Neuron (in vitro differentiated cells): ENCODE measurements at regions not wholly inside any gene's neighbourhood (a gene's known extent, or its start where the extent isn't known, plus 50 kb on each side); places are given as distances from the start of the nearest gene placed in this dataset.

Experiments
- H2AFZ ChIP-seq: one replicate; pipeline ENCODE4 v1.6.1; 2013; ENCODE audit warnings: low read depth, mild to moderate bottlenecking, inconsistent platforms, low read length, moderate library complexity
- H3K27me3 ChIP-seq: one replicate; pipeline ENCODE4 v1.6.1; 2013; ENCODE audit warnings: low read length; ENCODE audit not compliant: insufficient read depth
- H3K36me3 ChIP-seq: one replicate; pipeline ENCODE4 v1.6.1; 2013; ENCODE audit warnings: low read length; ENCODE audit not compliant: insufficient read depth
- H3K4me1 ChIP-seq: one replicate; pipeline ENCODE4 v1.6.1; 2013; ENCODE audit warnings: low read length; ENCODE audit not compliant: insufficient read depth
- H3K4me3 ChIP-seq: 2 replicates; pipeline ENCODE4 v1.5.1; 2013; ENCODE audit warnings: mild to moderate bottlenecking, low read length, moderate library complexity
- H3K9me3 ChIP-seq: one replicate; pipeline ENCODE4 v1.6.1; 2013; ENCODE audit warnings: low read length

DNA sequence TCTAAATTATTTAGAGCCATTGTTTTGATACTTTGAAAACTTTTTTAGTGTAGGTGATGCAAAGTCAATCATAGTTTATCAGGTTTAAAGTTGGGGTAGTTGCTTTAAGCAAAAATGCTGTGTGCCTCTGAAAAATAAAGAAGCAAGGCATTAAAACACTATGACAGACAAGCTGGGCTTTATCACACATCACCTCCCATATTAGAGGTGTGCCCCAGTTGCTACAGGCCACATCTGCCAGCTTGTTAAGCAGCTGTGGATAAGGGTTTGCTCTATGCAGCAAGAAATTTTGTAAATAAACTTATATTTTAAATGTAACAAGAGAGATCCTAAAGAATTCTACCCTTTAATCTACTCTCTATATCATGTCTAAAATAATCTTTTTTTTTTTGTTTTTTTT, 255.8 kb downstream of the B3GLCT start:
- Histone ChIP-seq H2AFZ (no peak overlapping the region), H3K27me3 (peaks cover 5% of the 10 kb centered on the region), H3K4me3 (no peak overlapping the region), H3K4me1 (no peaks in the 10 kb centered on the region), H3K9me3 (no peaks in the 10 kb centered on the region), H3K36me3 (no peaks in the 10 kb centered on the region)

GRCh38 chr13:31456056-31456455, 256.3 kb downstream of the B3GLCT start:
- Histone ChIP-seq H2AFZ (no peak overlapping the region), H3K27me3 (peaks cover 5% of the 10 kb centered on the region), H3K4me3 (no peak overlapping the region), H3K36me3 (no peaks in the 10 kb centered on the region), H3K4me1 (no peaks in the 10 kb centered on the region), H3K9me3 (no peaks in the 10 kb centered on the region)

GRCh38 chr13:31460061-31460460, 260.3 kb downstream of the B3GLCT start:
- H3K4me1 ChIP-seq: no peaks in the 10 kb centered on the region
- H3K36me3 ChIP-seq: no peaks in the 10 kb centered on the region
- H3K9me3 ChIP-seq: no peaks in the 10 kb centered on the region
- H2AFZ ChIP-seq: no peak overlapping the region
- H3K27me3 ChIP-seq: no peaks in the 10 kb centered on the region
- no peak overlapping the region for H3K4me3 ChIP-seq

GRCh38 chr13:31461923-31462322, 262.1 kb downstream of the B3GLCT start:
- Histone ChIP-seq H3K27me3 (peaks cover 4% of the 10 kb centered on the region), H3K4me1 (no peaks in the 10 kb centered on the region), H3K4me3 (no peak overlapping the region), H3K36me3 (no peaks in the 10 kb centered on the region), H2AFZ (no peak overlapping the region), H3K9me3 (no peaks in the 10 kb centered on the region)

DNA sequence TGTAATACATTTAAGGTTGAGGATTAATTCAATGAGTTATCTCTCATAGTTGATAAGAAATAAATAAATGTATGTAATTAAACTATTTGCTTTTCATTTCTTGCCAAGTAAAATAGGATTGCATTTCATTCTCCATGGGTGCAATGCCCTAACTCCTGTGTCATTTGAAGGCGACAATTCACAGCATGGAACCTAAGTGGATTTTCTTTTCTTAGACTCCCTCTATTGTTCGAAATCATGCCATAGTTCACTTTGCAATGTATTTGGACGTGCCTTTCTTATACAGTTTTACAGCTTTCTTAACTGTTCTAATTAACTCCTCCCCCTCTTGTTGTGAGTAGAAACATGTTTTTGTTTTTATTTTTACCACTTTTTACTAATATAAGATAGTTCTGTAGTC, 263.0 kb downstream of the B3GLCT start:
- H3K9me3 ChIP-seq: no peaks in the 10 kb centered on the region
- H2AFZ ChIP-seq: no peak overlapping the region
- no peak overlapping the region for H3K4me3 ChIP-seq
- H3K36me3 ChIP-seq: no peaks in the 10 kb centered on the region
- no peaks in the 10 kb centered on the region for H3K4me1 ChIP-seq
- H3K27me3 ChIP-seq: peaks cover 7% of the 10 kb centered on the region

DNA sequence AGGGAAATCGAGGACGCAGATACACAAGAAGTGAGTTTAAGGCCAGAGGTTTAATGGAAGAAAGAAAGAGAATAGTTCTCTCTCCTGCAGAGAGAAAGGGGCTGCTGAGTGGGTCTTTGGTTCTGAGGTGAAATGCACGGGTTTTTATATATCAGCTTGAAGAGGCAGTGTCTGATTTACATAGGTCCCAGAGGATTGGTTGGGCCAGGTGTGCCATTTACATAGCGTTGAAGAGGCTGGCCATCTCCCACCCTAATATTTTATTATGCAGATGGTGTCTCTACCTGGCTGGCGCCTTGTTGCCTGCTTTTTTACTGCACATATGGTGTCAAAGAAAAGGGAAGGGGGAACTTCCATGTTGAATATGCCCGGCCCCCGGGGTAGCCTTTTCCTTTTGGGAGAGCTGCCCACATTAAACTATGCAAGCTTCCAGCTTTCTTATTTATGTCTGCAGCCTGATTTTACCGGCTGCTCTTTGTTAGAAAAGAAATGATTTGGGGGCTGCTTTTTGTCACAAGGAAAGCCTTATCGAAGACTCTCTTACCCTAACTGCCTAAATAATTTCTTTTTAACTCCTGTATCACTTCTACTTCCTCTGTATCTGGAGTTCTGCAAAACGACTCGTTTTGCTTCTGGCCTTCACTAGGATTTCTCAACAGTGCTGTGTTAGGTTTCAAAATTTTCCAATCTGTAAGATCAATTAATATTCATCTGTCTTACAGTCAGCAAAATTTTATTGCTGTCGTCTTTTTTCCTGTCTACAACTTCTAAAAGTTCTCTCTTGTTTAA, 268.5 kb downstream of the B3GLCT start:
- Histone ChIP-seq H3K4me3 (no peak overlapping the region), H3K36me3 (no peaks in the 10 kb centered on the region), H3K27me3 (peaks cover 7% of the 10 kb centered on the region), H3K4me1 (peaks cover 8% of the 10 kb centered on the region), H3K9me3 (no peaks in the 10 kb centered on the region), H2AFZ (no peak overlapping the region)

GRCh38 chr13:31469377-31469776, 269.6 kb downstream of the B3GLCT start:
- H3K4me3 ChIP-seq: no peak overlapping the region
- H3K4me1 ChIP-seq: peaks cover 8% of the 10 kb centered on the region
- H3K36me3 ChIP-seq: no peaks in the 10 kb centered on the region
- no peak overlapping the region for H2AFZ ChIP-seq
- peaks cover 7% of the 10 kb centered on the region for H3K27me3 ChIP-seq
- no peaks in the 10 kb centered on the region for H3K9me3 ChIP-seq

- Histone ChIP-seq H3K4me1 (no peaks in the 10 kb centered on the region), H3K27me3 (no peaks in the 10 kb centered on the region), H3K36me3 (no peaks in the 10 kb centered on the region), H2AFZ (no peak overlapping the region), H3K9me3 (no peaks in the 10 kb centered on the region), H3K4me3 (no peak overlapping the region)
Measured at GRCh38 chr13:31476266-31476665, 263.1 kb upstream of the RXFP2 start.

DNA sequence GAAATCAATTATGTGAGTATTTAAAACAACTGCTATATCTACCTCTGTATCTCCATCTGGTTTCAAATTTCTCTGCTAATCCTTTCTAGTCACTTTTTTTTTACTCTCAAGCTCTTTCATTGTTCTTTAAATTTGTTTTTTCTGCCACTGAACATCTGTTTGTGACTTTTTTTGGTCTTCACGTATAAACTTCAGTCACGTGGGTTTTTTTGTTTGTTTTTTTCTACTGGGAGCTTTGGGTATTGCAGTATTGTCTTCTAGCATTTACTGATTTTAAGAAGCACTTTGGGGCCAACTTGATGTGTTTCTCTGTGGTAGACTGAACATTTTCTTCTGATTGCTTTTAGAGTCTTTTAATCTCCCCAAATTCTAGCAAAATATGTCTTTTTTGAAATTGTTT, 262.6 kb upstream of the RXFP2 start:
- no peak overlapping the region for H3K4me3 ChIP-seq
- H3K9me3 ChIP-seq: no peaks in the 10 kb centered on the region
- no peaks in the 10 kb centered on the region for H3K4me1 ChIP-seq
- no peak overlapping the region for H2AFZ ChIP-seq
- no peaks in the 10 kb centered on the region for H3K36me3 ChIP-seq
- H3K27me3 ChIP-seq: no peaks in the 10 kb centered on the region

DNA sequence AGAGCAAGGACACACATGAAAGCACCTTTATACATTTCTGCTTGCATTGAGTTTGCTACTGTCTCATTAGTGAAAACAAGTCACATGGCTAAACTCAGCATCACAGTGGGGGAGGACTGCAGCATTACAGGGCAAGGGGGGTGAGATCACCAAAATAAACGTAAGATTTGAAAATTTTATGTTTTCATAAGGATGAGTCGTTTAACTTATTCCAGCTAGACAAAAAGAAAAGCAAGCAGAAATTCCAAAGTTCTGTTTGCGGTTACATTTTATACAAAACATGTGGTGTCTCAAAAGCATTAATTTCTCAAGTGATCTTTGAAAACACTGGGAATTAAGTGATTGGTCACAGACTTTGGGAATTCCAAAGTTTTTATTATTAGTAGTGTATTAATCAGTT, 261.4 kb upstream of the RXFP2 start:
- H3K4me3 ChIP-seq: no peak overlapping the region
- no peaks in the 10 kb centered on the region for H3K9me3 ChIP-seq
- no peaks in the 10 kb centered on the region for H3K27me3 ChIP-seq
- no peaks in the 10 kb centered on the region for H3K4me1 ChIP-seq
- H3K36me3 ChIP-seq: no peaks in the 10 kb centered on the region
- no peak overlapping the region for H2AFZ ChIP-seq

DNA sequence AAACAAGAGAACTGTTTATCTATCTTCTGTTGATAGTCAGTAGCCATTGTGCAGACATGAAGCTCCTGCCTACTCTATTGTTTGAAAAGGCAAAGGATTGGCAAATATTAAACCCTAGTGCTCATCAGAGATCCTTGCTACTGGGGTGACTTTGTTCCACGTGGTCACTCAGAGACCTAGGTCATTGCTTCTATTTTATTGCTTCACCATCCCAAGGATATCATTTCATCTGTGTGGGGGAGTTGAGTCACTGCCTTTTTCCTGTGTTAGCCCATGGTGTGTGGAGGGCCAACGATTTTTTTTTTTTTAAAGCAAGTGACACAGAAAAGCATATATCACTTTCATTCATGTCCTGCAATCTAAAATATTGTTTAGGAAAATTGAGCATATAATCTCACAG, 254.1 kb upstream of the RXFP2 start:
- H3K4me1 ChIP-seq: no peaks in the 10 kb centered on the region
- H2AFZ ChIP-seq: no peak overlapping the region
- H3K27me3 ChIP-seq: no peaks in the 10 kb centered on the region
- no peaks in the 10 kb centered on the region for H3K9me3 ChIP-seq
- H3K36me3 ChIP-seq: no peaks in the 10 kb centered on the region
- no peak overlapping the region for H3K4me3 ChIP-seq

- Histone ChIP-seq H2AFZ (no peak overlapping the region), H3K4me3 (no peak overlapping the region)
Measured at GRCh38 chr13:31485651-31486051, 253.7 kb upstream of the RXFP2 start.

DNA sequence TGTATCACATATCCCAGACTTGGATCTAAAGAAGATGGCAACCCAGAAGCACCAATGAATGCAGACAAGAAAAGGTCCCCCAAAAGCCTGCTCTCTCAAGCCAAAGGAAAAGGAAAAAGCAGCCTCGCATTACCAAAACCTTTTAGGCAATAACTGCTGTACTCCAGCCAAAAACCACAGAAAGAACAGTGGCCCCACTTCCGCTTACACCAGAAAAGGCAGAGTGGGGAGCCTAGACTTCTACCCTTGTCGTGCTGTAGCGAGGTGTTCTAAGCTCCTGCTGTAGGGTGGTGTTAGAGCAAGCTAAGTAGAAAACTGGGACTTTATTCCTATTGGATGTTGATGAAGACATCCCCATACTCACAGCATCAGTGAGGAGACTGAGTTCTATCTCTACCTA, 244.0 kb upstream of the RXFP2 start:
- Histone ChIP-seq H3K4me3 (no peak overlapping the region), H3K36me3 (no peaks in the 10 kb centered on the region), H3K9me3 (no peaks in the 10 kb centered on the region), H3K4me1 (no peaks in the 10 kb centered on the region), H2AFZ (no peak overlapping the region), H3K27me3 (no peaks in the 10 kb centered on the region)

More at GRCh38 chr13:31485651-31486051, 253.7 kb upstream of the RXFP2 start:
- no peaks in the 10 kb centered on the region for H3K36me3 ChIP-seq
- no peaks in the 10 kb centered on the region for H3K4me1 ChIP-seq
- H3K9me3 ChIP-seq: no peaks in the 10 kb centered on the region
- H3K27me3 ChIP-seq: no peaks in the 10 kb centered on the region

GRCh38 chr13:31499274-31499673, 240.1 kb upstream of the RXFP2 start:
- no peaks in the 10 kb centered on the region for H3K9me3 ChIP-seq
- no peaks in the 10 kb centered on the region for H3K27me3 ChIP-seq
- H3K4me3 ChIP-seq: no peak overlapping the region

More at GRCh38 chr13:31499274-31499673, 240.1 kb upstream of the RXFP2 start:
- no peak overlapping the region for H2AFZ ChIP-seq
- no peaks in the 10 kb centered on the region for H3K36me3 ChIP-seq
- no peaks in the 10 kb centered on the region for H3K4me1 ChIP-seq
